ENCODE measurements at regions not wholly inside any gene's neighbourhood (a gene's known extent, or its start where the extent isn't known, plus 50 kb on each side); places are given as distances from the start of the nearest gene placed in this dataset.
"Not testable (repeated sequence)": the region's sequence is repeated elsewhere in the genome, so short reads cannot be mapped to it uniquely, and the experiment has no call there.

- POLR2A ChIA-PET: no interaction called here
- Histone ChIP-seq H3K9me3 (ENCODE audit: control insufficient read depth, insufficient read depth, low read length) (no peaks in the 10 kb centered on the region; the same call in 1 of the 2 replicates), H3K4me3 (ENCODE audit: low read depth, low read length) (no peak overlapping the region), H3K27me3 (ENCODE audit: control insufficient read depth, insufficient read depth, low read length) (no peaks in the 10 kb centered on the region), H3K27ac (ENCODE audit: low read depth, low read length) (no peak overlapping the region)
- DNase-seq (ENCODE audit: low read depth, low spot score): no peak
- TF ChIP-seq CTCF (IDR thresholded peaks at IDR 0.05; ENCODE audit: low read depth, low read length): no peak
- CTCF ChIA-PET: no interaction called here
Observed at GRCh38 chr9:101849102-101849707, 110.8 kb upstream of the GRIN3A start.

GRCh38 chr9:101848485-101848919, 110.1 kb upstream of the GRIN3A start:
- POLR2A ChIA-PET: no interaction called here
- Histone ChIP-seq H3K9me3 (ENCODE audit: control insufficient read depth, insufficient read depth, low read length) (no peaks in the 10 kb centered on the region; the same call in 1 of the 2 replicates), H3K27ac (ENCODE audit: low read depth, low read length) (no peak overlapping the region), H3K27me3 (ENCODE audit: control insufficient read depth, insufficient read depth, low read length) (no peaks in the 10 kb centered on the region), H3K4me3 (ENCODE audit: low read depth, low read length) (no peak overlapping the region)
- no peak for DNase-seq (ENCODE audit: low read depth, low spot score)
- TF ChIP-seq CTCF (IDR thresholded peaks at IDR 0.05; ENCODE audit: low read depth, low read length): no peak
- CTCF ChIA-PET: no interaction called here

- POLR2A ChIA-PET: no interaction called here
- H3K27me3 ChIP-seq (ENCODE audit: control insufficient read depth, insufficient read depth, low read length): no peaks in the 10 kb centered on the region
- H3K27ac ChIP-seq (ENCODE audit: low read depth, low read length): no peak overlapping the region
- no peak for DNase-seq (ENCODE audit: low read depth, low spot score)
- no peak overlapping the region for H3K4me3 ChIP-seq (ENCODE audit: low read depth, low read length)
- no peak for TF ChIP-seq CTCF (IDR thresholded peaks at IDR 0.05; ENCODE audit: low read depth, low read length)
- CTCF ChIA-PET: no interaction called here
- peaks cover 3% of the 10 kb centered on the region for H3K9me3 ChIP-seq (ENCODE audit: control insufficient read depth, insufficient read depth, low read length)
Observed at GRCh38 chr9:101846161-101846560, 107.7 kb upstream of the GRIN3A start.

GRCh38 chr9:101840694-101841188, 102.3 kb upstream of the GRIN3A start:
- TF ChIP-seq CTCF (IDR thresholded peaks at IDR 0.05; ENCODE audit: low read depth, low read length): no peak
- no peak overlapping the region for H3K4me3 ChIP-seq (ENCODE audit: low read depth, low read length)
- POLR2A ChIA-PET: no interaction called here
- no peak for DNase-seq (ENCODE audit: low read depth, low spot score)
- CTCF ChIA-PET: no interaction called here
- no peak overlapping the region for H3K27ac ChIP-seq (ENCODE audit: low read depth, low read length)
- H3K9me3 ChIP-seq (ENCODE audit: control insufficient read depth, insufficient read depth, low read length): peaks cover 6% of the 10 kb centered on the region
- no peaks in the 10 kb centered on the region for H3K27me3 ChIP-seq (ENCODE audit: control insufficient read depth, insufficient read depth, low read length)

- H3K9me3 ChIP-seq (ENCODE audit: control insufficient read depth, insufficient read depth, low read length); DNase-seq (ENCODE audit: low read depth, low spot score); POLR2A ChIA-PET; H3K27me3 ChIP-seq (ENCODE audit: control insufficient read depth, insufficient read depth, low read length); CTCF ChIA-PET; H3K27ac ChIP-seq (ENCODE audit: low read depth, low read length); H3K4me3 ChIP-seq (ENCODE audit: low read depth, low read length): not testable (repeated sequence)
Observed at GRCh38 chr9:101838988-101839387, 100.5 kb upstream of the GRIN3A start.

All from AG04450 (cell line).